HepG2 (cell line): ENCODE measurements at regions not wholly inside any gene's neighbourhood (a gene's known extent, or its start where the extent isn't known, plus 50 kb on each side); places are given as distances from the start of the nearest gene placed in this dataset.

Experiments used
- ATAC-seq: fragments of 200-7000 bp; cut with Tn5 transposase; 3 replicates; pipeline ENCODE4 v1.9.1; 2020; ENCODE audit warnings: mild to moderate bottlenecking, moderate library complexity
- BruUV-seq: library from RNA; stranded (reverse); fragments of 400-500 nt; replicated peaks from 2 replicates; lab custom pipeline; 2021; lab: Mats Ljungman, UMichigan
- CTCF ChIA-PET: fragments of 300-600 bp; formaldehyde crosslinking; extraction: SDS; loops from one replicate; lab custom pipeline; 2021; ENCODE audit warnings: low total read pairs, inconsistent platforms, low intra/inter-chr PET ratio; lab: Yijun Ruan, JAX
- POLR2A ChIA-PET: fragments of 350-600 bp; sonication (Branson Sonifier 250); formaldehyde crosslinking; loops from one replicate; lab custom pipeline; 2020; ENCODE audit warnings: antibody characterized with exemption, inconsistent platforms; lab: Yijun Ruan, JAX
- DNase-seq: peaks from one replicate; pipeline ENCODE4 v3.0.0-alpha.2; 2015; ENCODE audit warnings: low spot score
- FAIRE-seq: peaks from 3 replicates; lab custom pipeline; 2011; peaks lifted over from hg19 to GRCh38; lab: Jason Lieb, UNC
- H2AFZ ChIP-seq: one replicate; pipeline ENCODE4 v1.6.1; 2011; ENCODE audit warnings: low read length, inconsistent platforms
- H3K27ac ChIP-seq: fragments of 300-600 bp; 3 replicates; pipeline ENCODE4 v1.8.0; 2011; ENCODE audit warnings: mixed run types, mild to moderate bottlenecking, mixed read lengths, low read length, inconsistent platforms; ENCODE audit not compliant: insufficient read depth; ENCODE audit errors: extremely low read length
- H3K27me3 ChIP-seq, 2 experiments: fragments of 200-600 bp in 1 of 2; 2 replicates in 1 of 2; 3 replicates in 1 of 2; pipeline versions ENCODE4 v1.6.0 to v1.8.0; 2011; ENCODE audit warnings: low read length in 2 of 2, mild to moderate bottlenecking in 2 of 2, moderate library complexity in 2 of 2, inconsistent platforms in 1 of 2; ENCODE audit not compliant: insufficient read depth in 2 of 2, control insufficient read depth in 1 of 2
- H3K36me3 ChIP-seq, 2 experiments: fragments of 200-600 bp in 1 of 2; replicated peaks in 1 of 2; 2 replicates in 1 of 2; 3 replicates in 1 of 2; pipeline versions ENCODE4 v1.5.1 to v1.8.0; 2011; ENCODE audit warnings: low read length in 2 of 2, inconsistent platforms in 1 of 2; ENCODE audit not compliant: insufficient read depth in 2 of 2, control insufficient read depth in 1 of 2
- H3K4me1 ChIP-seq: 2 replicates; pipeline ENCODE4 v1.5.1; 2012; ENCODE audit warnings: low read length, inconsistent platforms; ENCODE audit not compliant: insufficient read depth
- H3K4me2 ChIP-seq: 2 replicates; pipeline ENCODE4 v1.6.0; 2011; ENCODE audit warnings: low read depth, low read length, inconsistent platforms
- H3K4me3 ChIP-seq, 3 experiments: fragments of 200-600 bp in 1 of 3; sonication (generic), shearing (Covaris generic) in 1 of 3; replicated peaks in 1 of 3; 2 replicates each; pipeline ENCODE4 v1.5.1; 2011 to 2016; ENCODE audit warnings: low read length in 3 of 3, inconsistent platforms in 2 of 3, low read depth in 2 of 3, mild to moderate bottlenecking in 2 of 3, control low read depth in 1 of 3, mixed read lengths in 1 of 3; ENCODE audit not compliant: insufficient read depth in 1 of 3
- H3K79me2 ChIP-seq: one replicate; pipeline ENCODE4 v1.6.1; 2011; ENCODE audit warnings: low read length, inconsistent platforms; ENCODE audit not compliant: insufficient read depth
- H3K9ac ChIP-seq: 2 replicates; pipeline ENCODE4 v1.6.0; 2011; ENCODE audit warnings: mild to moderate bottlenecking, low read depth, low read length, inconsistent platforms; ENCODE audit not compliant: insufficient read depth
- H3K9me3 ChIP-seq: 2 replicates; pipeline ENCODE4 v1.5.1; 2012; ENCODE audit warnings: mild to moderate bottlenecking, low read length
- H4K20me1 ChIP-seq: 2 replicates; pipeline ENCODE4 v1.6.0; 2011; ENCODE audit warnings: inconsistent platforms, mild to moderate bottlenecking, low read length, moderate library complexity; ENCODE audit not compliant: insufficient read depth
- ADNP ChIP-seq: sonication (generic); formaldehyde crosslinking; IDR thresholded peaks from 2 replicates; pipeline ENCODE4 v1.4.0; 2020; ENCODE audit warnings: missing genetic modification reagents
- CSRNP2 ChIP-seq: sonication (generic); formaldehyde crosslinking; conservative IDR thresholded peaks from 2 replicates; pipeline ENCODE4 v1.8.0; 2022; ENCODE audit warnings: low read depth, missing genetic modification reagents
- ELF4 ChIP-seq: sonication (generic); formaldehyde crosslinking; IDR thresholded peaks from 2 replicates; pipeline ENCODE4 v1.5.0; 2020; ENCODE audit warnings: missing genetic modification reagents, mild to moderate bottlenecking, moderate library complexity, borderline replicate concordance
- IKZF4 ChIP-seq: sonication (generic); formaldehyde crosslinking; IDR thresholded peaks from 2 replicates; pipeline ENCODE4 v1.5.1; 2020; ENCODE audit warnings: borderline replicate concordance, mild to moderate bottlenecking, low read depth, missing genetic modification reagents; ENCODE audit errors: not compliant biosample characterization
- JDP2 ChIP-seq: sonication (generic); formaldehyde crosslinking; IDR thresholded peaks from 2 replicates; pipeline ENCODE4 v1.8.1; 2022; ENCODE audit warnings: missing genetic modification reagents, borderline replicate concordance
- JUND ChIP-seq: sonication (generic); formaldehyde crosslinking; IDR thresholded peaks from 2 replicates; pipeline ENCODE4 v1.8.0; 2022; ENCODE audit warnings: mild to moderate bottlenecking, missing genetic modification reagents
- MEF2D ChIP-seq: sonication (generic); formaldehyde crosslinking; IDR thresholded peaks from 2 replicates; pipeline ENCODE4 v1.5.1; 2020; ENCODE audit warnings: mild to moderate bottlenecking, missing genetic modification reagents
- MXD1 ChIP-seq: sonication (generic); formaldehyde crosslinking; IDR thresholded peaks from 2 replicates; pipeline ENCODE4 v1.4.0; 2020; ENCODE audit warnings: mild to moderate bottlenecking, missing genetic modification reagents
- MYNN ChIP-seq: sonication (generic); formaldehyde crosslinking; IDR thresholded peaks from 2 replicates; pipeline ENCODE4 v1.4.0; 2020; ENCODE audit warnings: mild to moderate bottlenecking, low read depth, missing genetic modification reagents
- MZF1 ChIP-seq: sonication (generic); formaldehyde crosslinking; IDR thresholded peaks from 2 replicates; pipeline ENCODE4 v1.8.1; 2023; ENCODE audit warnings: mild to moderate bottlenecking, missing genetic modification reagents, borderline replicate concordance
- RFXANK ChIP-seq: IDR thresholded peaks from 2 replicates; pipeline ENCODE4 v1.6.1; 2016
- ZMYM2 ChIP-seq: sonication (generic); formaldehyde crosslinking; IDR thresholded peaks from 2 replicates; pipeline ENCODE4 v1.8.0; 2022; ENCODE audit warnings: mild to moderate bottlenecking, missing genetic modification reagents
- ZNF343 ChIP-seq: sonication (generic); formaldehyde crosslinking; IDR thresholded peaks from 2 replicates; pipeline ENCODE4 v1.4.0; 2020; ENCODE audit warnings: mild to moderate bottlenecking, missing genetic modification reagents
- ZNF496 ChIP-seq: sonication (generic); formaldehyde crosslinking; IDR thresholded peaks from 2 replicates; pipeline ENCODE4 v1.8.1; 2023; ENCODE audit warnings: mild to moderate bottlenecking, moderate library complexity, missing genetic modification reagents; ENCODE audit not compliant: insufficient replicate concordance
- ZNF580 ChIP-seq: IDR thresholded peaks from 2 replicates; pipeline ENCODE4 v1.6.1; 2016; ENCODE audit warnings: low read depth, borderline replicate concordance
- ZNF782 ChIP-seq: sonication (generic); formaldehyde crosslinking; IDR thresholded peaks from 2 replicates; pipeline ENCODE4 v1.4.0; 2020; ENCODE audit warnings: missing genetic modification reagents, mild to moderate bottlenecking, borderline replicate concordance
- ZNF841 ChIP-seq: sonication (generic); formaldehyde crosslinking; IDR thresholded peaks from 2 replicates; pipeline ENCODE4 v1.8.1; 2023; ENCODE audit warnings: missing genetic modification reagents, borderline replicate concordance
- WGBS: methylation state at CpG from one replicate; pipeline ENCODE4 v1.1.6; 2017; ENCODE audit warnings: low lambda C conversion rate; 5-methylcytosine and 5-hydroxymethylcytosine counted together
- in situ Hi-C: cut with HindIII; loops from 2 replicates; pipeline ENCODE4 v1.10.0; 2017; ENCODE audit warnings: low pct_unique_long_range_greater_than_20kb; ENCODE audit not compliant: extremely low pct_ligation_motif_present
- intact Hi-C: fragments of 100-400 bp; cut with micrococcal nuclease; formaldehyde crosslinking; loops from one replicate; pipeline ENCODE4 v1.10.0; 2022; ENCODE audit not compliant: unreplicated experiment

GRCh38 chrX:124954402-124954801 lies 365.3 kb upstream of the TEX13C start:
- no TSS peak for BruUV-seq
- no peak for ATAC-seq
- in situ Hi-C loops: no loop called here

GRCh38 chrX:124960454-124960853 lies 359.2 kb upstream of the TEX13C start:
- Histone ChIP-seq H3K4me3 (no peak overlapping the region), H3K36me3 (no peaks in the 10 kb centered on the region), H2AFZ (no peak overlapping the region), H3K4me1 (no peaks in the 10 kb centered on the region), H4K20me1 (no peaks in the 10 kb centered on the region), H3K9ac (no peak overlapping the region), H3K27me3 (no peaks in the 10 kb centered on the region), H3K4me2 (no peak overlapping the region), H3K79me2 (no peaks in the 10 kb centered on the region), H3K27ac (no peak overlapping the region), H3K9me3 (no peaks in the 10 kb centered on the region)
- POLR2A ChIA-PET: no interaction called here
- no peak for FAIRE-seq
- no TSS peak for BruUV-seq
- intact Hi-C loops (no loop called here), in situ Hi-C loops (no loop called here)
- no peak for ATAC-seq
- 11% methylated on average over 2 of the region's 2 CpGs for WGBS
- no peak for DNase-seq
- CTCF ChIA-PET: no interaction called here
- no peak for TF ChIP-seq CSRNP2 (CRISPR knock-in tag)
- TF ChIP-seq ZNF580 (CRISPR knock-in tag): no peak
- TF ChIP-seq ZNF841 (CRISPR knock-in tag): no peak
- no peak for TF ChIP-seq MYNN (CRISPR knock-in tag)

More at GRCh38 chrX:124954402-124954801, 365.3 kb upstream of the TEX13C start:
- no peak overlapping the region for H2AFZ ChIP-seq
- no peaks in the 10 kb centered on the region for H3K27me3 ChIP-seq
- no peak overlapping the region for H3K9ac ChIP-seq
- no peaks in the 10 kb centered on the region for H4K20me1 ChIP-seq
- H3K9me3 ChIP-seq: no peaks in the 10 kb centered on the region
- POLR2A ChIA-PET: no interaction called here
- FAIRE-seq (no peak), DNase-seq (no peak)
- H3K79me2 ChIP-seq: no peaks in the 10 kb centered on the region
- H3K4me2 ChIP-seq: no peak overlapping the region
- no peaks in the 10 kb centered on the region for H3K4me1 ChIP-seq
- H3K4me3 ChIP-seq: no peak overlapping the region
- no peaks in the 10 kb centered on the region for H3K36me3 ChIP-seq
- TF ChIP-seq MXD1 (CRISPR knock-in tag): no peak
- TF ChIP-seq ZMYM2: no peak
- TF ChIP-seq RFXANK (CRISPR knock-in tag): no peak
- TF ChIP-seq ELF4 (CRISPR knock-in tag): no peak
- no peak for TF ChIP-seq ZNF782
- no peak for TF ChIP-seq MEF2D (CRISPR knock-in tag)
- TF ChIP-seq ZNF496 (CRISPR knock-in tag): no peak
- TF ChIP-seq MZF1: no peak
- no peak for TF ChIP-seq JUND (CRISPR knock-in tag)
- no peak for TF ChIP-seq JDP2 (CRISPR knock-in tag)
- TF ChIP-seq ADNP (CRISPR knock-in tag): no peak
- no peak for TF ChIP-seq ZNF343 (CRISPR knock-in tag)
- no peak for TF ChIP-seq IKZF4 (CRISPR knock-in tag)
- intact Hi-C loops: no loop called here
- no peak overlapping the region for H3K27ac ChIP-seq
- CTCF ChIA-PET: no interaction called here
